Endometrium (tissue), 2 donors: ENCODE measurements at regions not wholly inside any gene's neighbourhood (a gene's known extent, or its start where the extent isn't known, plus 50 kb on each side); places are given as distances from the start of the nearest gene placed in this dataset.
"Not testable (repeated sequence)": the region's sequence is repeated elsewhere in the genome, so short reads cannot be mapped to it uniquely, and the experiment has no call there.

ENCODE experiments used
- FAIRE-seq: peaks from 2 replicates; lab custom pipeline; 2012; peaks lifted over from hg19 to GRCh38; lab: Jason Lieb, UNC
- donor health status: control.
- donor health status: control.

- no peak for FAIRE-seq
These were observed 85.8 kb upstream of the TSC22D1 start for GRCh38 chr13:44661936-44662335.

GRCh38 chr13:44660050-44660449, 83.9 kb upstream of the TSC22D1 start:
- FAIRE-seq: no peak

GRCh38 chr13:44652962-44653660, 77.0 kb upstream of the TSC22D1 start:
- no peak for FAIRE-seq

GRCh38 chr13:44652168-44652567, 76.0 kb upstream of the TSC22D1 start:
- no peak for FAIRE-seq

- FAIRE-seq: no peak
These were observed 75.6 kb upstream of the TSC22D1 start for GRCh38 chr13:44651724-44652123.

GRCh38 chr13:44651209-44651608, 75.1 kb upstream of the TSC22D1 start:
- FAIRE-seq: no peak

GRCh38 chr13:44649834-44650233, 73.7 kb upstream of the TSC22D1 start:
- no peak for FAIRE-seq

GRCh38 chr13:44649104-44649428, 72.9 kb upstream of the TSC22D1 start:
- FAIRE-seq: no peak

- FAIRE-seq: peak; percentile 66
These were observed 72.4 kb upstream of the TSC22D1 start for GRCh38 chr13:44648392-44649103.

- FAIRE-seq: not testable (repeated sequence)
These were observed 71.4 kb upstream of the TSC22D1 start for GRCh38 chr13:44647560-44647959.

- FAIRE-seq: no peak
These were observed 69.9 kb upstream of the TSC22D1 start for GRCh38 chr13:44646044-44646443.

- no peak for FAIRE-seq
These were observed 67.1 kb upstream of the TSC22D1 start for GRCh38 chr13:44643256-44643655.

- FAIRE-seq: no peak
These were observed 61.5 kb upstream of the TSC22D1 start for GRCh38 chr13:44637581-44637980.

- FAIRE-seq: no peak
These were observed 53.5 kb upstream of the TSC22D1 start for GRCh38 chr13:44629465-44630183.

- not testable (repeated sequence) for FAIRE-seq
These were observed 52.7 kb upstream of the TSC22D1 start for GRCh38 chr13:44628826-44629225.

- FAIRE-seq: no peak
These were observed 51.3 kb upstream of the TSC22D1 start for GRCh38 chr13:44627441-44627840.

GRCh38 chr13:44626176-44626575, 50.0 kb upstream of the TSC22D1 start:
- no peak for FAIRE-seq
